CD14-positive monocyte (primary cell): ENCODE measurements at regions not wholly inside any gene's neighbourhood (a gene's known extent, or its start where the extent isn't known, plus 50 kb on each side); places are given as distances from the start of the nearest gene placed in this dataset.

Experiments
- DNase-seq, 3 donors: peaks; one replicate each; pipeline ENCODE4 v3.0.0-alpha.2; 2011 to 2022
- H2AFZ ChIP-seq: 2 replicates; pipeline ENCODE4 v1.6.0; 2012; ENCODE audit warnings: mild to moderate bottlenecking, low read depth, low read length, inconsistent platforms; ENCODE audit not compliant: insufficient read depth, poor library complexity, severe bottlenecking
- H3K27ac ChIP-seq, 2 donors: 1 replicate in 1 of 2; 2 replicates in 1 of 2; pipeline ENCODE4 v1.5.1; 2012 to 2013; ENCODE audit warnings: low read length in 2 of 2, control low read depth in 1 of 2, inconsistent platforms in 1 of 2, low read depth in 1 of 2, mild to moderate bottlenecking in 1 of 2
- H3K27me3 ChIP-seq, 2 donors: one replicate each; pipeline versions ENCODE4 v1.6.0 to v1.6.1; 2011 to 2013; ENCODE audit warnings: low read length in 2 of 2; ENCODE audit not compliant: control insufficient read depth in 2 of 2, insufficient read depth in 2 of 2
- H3K36me3 ChIP-seq, 2 donors: replicated peaks in 1 of 2; 1 replicate in 1 of 2; 2 replicates in 1 of 2; pipeline versions ENCODE4 v1.5.1 to v1.6.1; 2012 to 2013; ENCODE audit warnings: low read length in 2 of 2, control low read depth in 1 of 2, inconsistent platforms in 1 of 2, mild to moderate bottlenecking in 1 of 2; ENCODE audit not compliant: insufficient read depth in 2 of 2, control insufficient read depth in 1 of 2
- H3K4me1 ChIP-seq, 2 donors: 1 replicate in 1 of 2; 2 replicates in 1 of 2; pipeline versions ENCODE4 v1.5.1 to v1.6.1; 2012 to 2013; ENCODE audit warnings: low read length in 2 of 2, control low read depth in 1 of 2, inconsistent platforms in 1 of 2, mild to moderate bottlenecking in 1 of 2, moderate library complexity in 1 of 2; ENCODE audit not compliant: insufficient read depth in 2 of 2, control insufficient read depth in 1 of 2
- H3K4me2 ChIP-seq: replicated peaks from 2 replicates; pipeline ENCODE3; 2012; ENCODE audit warnings: low read length, moderate library complexity, mild to moderate bottlenecking; ENCODE audit not compliant: poor library complexity, severe bottlenecking; ENCODE audit errors: extremely low read depth
- H3K4me3 ChIP-seq, 3 experiments: fragments of 200-600 bp in 1 of 3; sonication (generic) in 1 of 3; replicated peaks in 1 of 3; 1 replicate in 2 of 3; 2 replicates in 1 of 3; pipeline ENCODE4 v1.5.1; 2011 to 2013; ENCODE audit warnings: low read length in 3 of 3, mild to moderate bottlenecking in 3 of 3, control low read depth in 2 of 3, low read depth in 2 of 3, inconsistent platforms in 1 of 3, moderate library complexity in 1 of 3
- H3K79me2 ChIP-seq: 2 replicates; pipeline ENCODE4 v1.6.0; 2012; ENCODE audit warnings: mild to moderate bottlenecking, control low read depth, inconsistent platforms, low read length, moderate library complexity; ENCODE audit not compliant: insufficient read depth
- H3K9ac ChIP-seq: 2 replicates; pipeline ENCODE4 v1.6.0; 2017; ENCODE audit warnings: low read length, mild to moderate bottlenecking; ENCODE audit not compliant: insufficient read depth, poor library complexity, severe bottlenecking
- H3K9me3 ChIP-seq, 2 donors: replicated peaks in 1 of 2; 1 replicate in 1 of 2; 2 replicates in 1 of 2; pipeline versions ENCODE4 v1.5.1 to v1.6.1; 2012 to 2013; ENCODE audit warnings: low read length in 2 of 2, control low read depth in 1 of 2; ENCODE audit not compliant: control insufficient read depth in 1 of 2, insufficient read depth in 1 of 2
- H4K20me1 ChIP-seq: 2 replicates; pipeline ENCODE4 v1.6.0; 2012; ENCODE audit warnings: mild to moderate bottlenecking, low read length, control low read depth, moderate library complexity; ENCODE audit not compliant: insufficient read depth
- H3K27ac Mint-ChIP-seq, 7 donors: one replicate each; pipeline ENCODE4 v1.8.0; 2020; ENCODE audit warnings: mild to moderate bottlenecking in 7 of 7, mixed read lengths in 7 of 7, moderate library complexity in 6 of 7, inconsistent platforms in 2 of 7
- H3K27me3 Mint-ChIP-seq, 3 donors: one replicate each; pipeline ENCODE4 v1.8.0; 2021 to 2022; ENCODE audit warnings: low read depth in 3 of 3, mild to moderate bottlenecking in 3 of 3, mixed read lengths in 3 of 3, moderate library complexity in 3 of 3, inconsistent platforms in 1 of 3
- H3K36me3 Mint-ChIP-seq, 2 donors: one replicate each; pipeline ENCODE4 v1.8.0; 2020; ENCODE audit warnings: mixed read lengths in 2 of 2, inconsistent platforms in 1 of 2, mild to moderate bottlenecking in 1 of 2
- H3K4me1 Mint-ChIP-seq: one replicate; pipeline ENCODE4 v1.8.0; 2020; ENCODE audit warnings: mild to moderate bottlenecking, mixed read lengths
- H3K4me3 Mint-ChIP-seq, 2 donors: one replicate each; pipeline ENCODE4 v1.8.0; 2020; ENCODE audit warnings: mild to moderate bottlenecking in 2 of 2, mixed read lengths in 2 of 2, moderate library complexity in 1 of 2
- H3K9me3 Mint-ChIP-seq, 7 donors: one replicate each; pipeline ENCODE4 v1.8.0; 2020 to 2022; ENCODE audit warnings: mixed read lengths in 7 of 7, mild to moderate bottlenecking in 6 of 7, moderate library complexity in 6 of 7, inconsistent platforms in 2 of 7
- WGBS: methylation state at CpG from one replicate; pipeline ENCODE4 v1.1.5; 2013; ENCODE audit warnings: missing lambda C conversion rate; ENCODE audit not compliant: insufficient coverage; 5-methylcytosine and 5-hydroxymethylcytosine counted together
- intact Hi-C, 2 donors: fragments of 100-400 bp; cut with micrococcal nuclease; formaldehyde crosslinking; loops; one replicate each; pipeline versions ENCODE4 v1.15.0 to v1.15.1; 2023
- TF ChIP-seq, protein P1 (sequence below): fragments of 200-600 bp; IDR thresholded peaks from one replicate; pipeline ENCODE4 v1.8.0; 2022; ENCODE audit warnings: antibody characterized with exemption, mild to moderate bottlenecking

DNA sequence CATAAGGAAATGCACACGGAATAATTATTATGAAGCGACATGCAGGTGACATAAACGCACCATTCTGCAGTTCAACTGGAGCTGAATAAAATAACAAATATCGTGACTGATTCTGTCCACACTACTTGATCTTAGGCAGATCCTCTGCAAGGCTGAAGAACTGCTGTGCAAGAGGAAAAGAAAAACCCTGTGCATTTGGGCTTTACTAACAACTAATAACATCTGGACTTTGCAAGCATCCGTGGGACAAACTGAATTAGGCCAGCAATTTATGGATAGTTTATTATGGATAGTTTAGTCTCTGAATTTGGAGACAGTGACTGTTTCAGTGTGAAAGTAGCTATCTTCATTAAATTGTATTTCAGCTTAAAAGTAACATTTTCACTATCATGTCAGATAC, 309.4 kb downstream of the SFMBT2 start:
- WGBS = 100% methylated on average over 3 of the region's 5 CpGs
- H3K4me3 ChIP-seq = no peak overlapping the region
- H3K9me3 ChIP-seq = no peaks in the 10 kb centered on the region
- TF ChIP-seq, protein P1, sequence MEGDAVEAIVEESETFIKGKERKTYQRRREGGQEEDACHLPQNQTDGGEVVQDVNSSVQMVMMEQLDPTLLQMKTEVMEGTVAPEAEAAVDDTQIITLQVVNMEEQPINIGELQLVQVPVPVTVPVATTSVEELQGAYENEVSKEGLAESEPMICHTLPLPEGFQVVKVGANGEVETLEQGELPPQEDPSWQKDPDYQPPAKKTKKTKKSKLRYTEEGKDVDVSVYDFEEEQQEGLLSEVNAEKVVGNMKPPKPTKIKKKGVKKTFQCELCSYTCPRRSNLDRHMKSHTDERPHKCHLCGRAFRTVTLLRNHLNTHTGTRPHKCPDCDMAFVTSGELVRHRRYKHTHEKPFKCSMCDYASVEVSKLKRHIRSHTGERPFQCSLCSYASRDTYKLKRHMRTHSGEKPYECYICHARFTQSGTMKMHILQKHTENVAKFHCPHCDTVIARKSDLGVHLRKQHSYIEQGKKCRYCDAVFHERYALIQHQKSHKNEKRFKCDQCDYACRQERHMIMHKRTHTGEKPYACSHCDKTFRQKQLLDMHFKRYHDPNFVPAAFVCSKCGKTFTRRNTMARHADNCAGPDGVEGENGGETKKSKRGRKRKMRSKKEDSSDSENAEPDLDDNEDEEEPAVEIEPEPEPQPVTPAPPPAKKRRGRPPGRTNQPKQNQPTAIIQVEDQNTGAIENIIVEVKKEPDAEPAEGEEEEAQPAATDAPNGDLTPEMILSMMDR = no peak
- no peaks in the 10 kb centered on the region for H3K4me1 ChIP-seq
- Mint-ChIP-seq H3K27ac (no peak overlapping the region), H3K9me3 (peaks cover 0 to 5% (median 2%) of the 10 kb centered on the region in 7 donors), H3K4me1 (peaks cover 14% of the 10 kb centered on the region), H3K36me3 (no peaks in the 10 kb centered on the region), H3K27me3 (peaks cover 0 to 2% (median 2%) of the 10 kb centered on the region in 3 donors), H3K4me3 (no peak overlapping the region)
- no peak overlapping the region for H3K27ac ChIP-seq
- no peaks in the 10 kb centered on the region for H3K27me3 ChIP-seq
- no peak overlapping the region for H3K9ac ChIP-seq
- no peaks in the 10 kb centered on the region for H3K36me3 ChIP-seq
- H2AFZ ChIP-seq = no peak overlapping the region
- no peak for DNase-seq
- no peak overlapping the region for H3K4me2 ChIP-seq
- no peaks in the 10 kb centered on the region for H3K79me2 ChIP-seq
- H4K20me1 ChIP-seq = no peaks in the 10 kb centered on the region
- intact Hi-C loops = no loop called here

DNA sequence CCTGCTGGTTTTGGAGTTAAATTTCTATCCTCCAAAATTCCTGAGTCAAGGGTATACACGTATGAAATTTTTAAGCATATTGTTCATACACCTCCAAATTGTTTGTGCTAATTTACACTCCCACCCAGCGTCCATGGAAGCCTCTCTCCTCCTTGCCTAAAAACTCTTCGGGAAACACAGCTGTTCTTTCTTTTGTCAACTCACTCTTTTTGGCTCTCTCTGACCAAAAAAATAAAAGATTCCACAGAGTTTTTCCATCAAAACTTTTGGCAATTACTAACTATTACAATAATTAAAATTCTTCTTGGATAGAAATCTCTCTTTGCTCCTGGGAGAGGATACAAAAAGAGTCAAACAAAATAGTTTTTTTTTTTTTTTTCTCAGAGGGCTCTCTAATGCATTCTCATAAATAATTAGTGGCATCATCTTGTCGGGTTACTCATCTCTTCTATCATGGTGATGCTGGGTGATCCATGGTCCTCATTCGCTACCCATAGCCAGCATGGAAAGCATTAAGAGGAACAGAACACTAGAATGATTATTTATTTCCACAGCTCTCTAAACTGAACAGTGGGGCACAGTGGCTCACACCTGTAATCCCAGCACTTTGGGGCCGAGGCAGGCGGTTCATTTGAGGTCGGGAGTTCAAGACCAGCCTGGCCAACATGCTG, 310.7 kb downstream of the SFMBT2 start:
- Mint-ChIP-seq H3K4me1 (peaks cover 9% of the 10 kb centered on the region), H3K27me3 (peaks cover 0 to 2% (median 2%) of the 10 kb centered on the region in 3 donors), H3K36me3 (no peaks in the 10 kb centered on the region), H3K27ac (no peak overlapping the region), H3K4me3 (no peak overlapping the region), H3K9me3 (peaks cover 0 to 6% (median 2%) of the 10 kb centered on the region in 7 donors)
- Histone ChIP-seq H3K4me2 (no peak overlapping the region), H3K36me3 (no peaks in the 10 kb centered on the region), H3K27me3 (no peaks in the 10 kb centered on the region), H3K79me2 (no peaks in the 10 kb centered on the region), H2AFZ (no peak overlapping the region), H3K4me3 (no peak overlapping the region), H3K9ac (no peak overlapping the region), H4K20me1 (no peaks in the 10 kb centered on the region), H3K27ac (no peak overlapping the region), H3K4me1 (no peaks in the 10 kb centered on the region), H3K9me3 (no peaks in the 10 kb centered on the region)
- WGBS = 78% methylated on average over 4 of the region's 8 CpGs
- intact Hi-C loops = no loop called here
- TF ChIP-seq, protein P1 = no peak
- DNase-seq = no peak
